ENCODE measurements at regions not wholly inside any gene's neighbourhood (a gene's known extent, or its start where the extent isn't known, plus 50 kb on each side); places are given as distances from the start of the nearest gene placed in this dataset.

GRCh38 chr6:137696765-137697164, 170.3 kb upstream of the TNFAIP3 start:
- no peak overlapping the region for H2AFZ ChIP-seq (replicated peaks; ENCODE audit: low read length, poor library complexity)
- peaks cover 7% of the 10 kb centered on the region for H3K4me1 ChIP-seq (ENCODE audit: control insufficient read depth, insufficient read depth, low read length)
- no peak overlapping the region for H2AK5ac ChIP-seq (ENCODE audit: low read depth, low read length)
- H3K27me3 ChIP-seq (ENCODE audit: control insufficient read depth, insufficient read depth, low read length): no peaks in the 10 kb centered on the region
- H4K8ac ChIP-seq (ENCODE audit: low read depth in 2 of 2, low read length in 2 of 2): no peak overlapping the region
- H3K18ac ChIP-seq (ENCODE audit: low read depth, low read length): no peak overlapping the region
- ChIA-PET CTCF (interaction anchor here (0.9 to 1.1 kb wide), 3 partner anchors 9 to 11 kb away, joined by 3 read pairs; no protein-coding TSS in a partner anchor), POLR2A (ENCODE audit: unreplicated experiment) (no interaction called here)
- in situ Hi-C loops (cut with MboI; ENCODE audit: low sequenced_read_pairs): no loop called here
- DNase-seq: no peak
- H3K9ac ChIP-seq (ENCODE audit: low read depth, low read length): no peak overlapping the region
- TF ChIP-seq RFX5 (IDR thresholded peaks at IDR 0.05; ENCODE audit: low read depth, low read length) (no peak), CTCF (conservative IDR thresholded peaks at IDR 0.05; ENCODE audit: low read depth, low read length) (no peak), USF2 (IDR thresholded peaks at IDR 0.05; ENCODE audit: low read depth, low read length) (no peak), POLR2A (IDR thresholded peaks at IDR 0.05; ENCODE audit: low read depth, low read length) (no peak), RCOR1 (IDR thresholded peaks at IDR 0.05; ENCODE audit: insufficient replicate concordance, low read length) (no peak), RAD21 (IDR thresholded peaks at IDR 0.05; ENCODE audit: low read length) (no peak), BHLHE40 (IDR thresholded peaks at IDR 0.05; ENCODE audit: low read depth, low read length) (no peak), CEBPB (IDR thresholded peaks at IDR 0.05; ENCODE audit: low read depth, low read length) (no peak), MXI1 (IDR thresholded peaks at IDR 0.05; ENCODE audit: borderline replicate concordance, low read depth, low read length) (no peak), FOS (IDR thresholded peaks at IDR 0.05; ENCODE audit: low read depth, low read length) (no peak), MAFK (IDR thresholded peaks at IDR 0.05; ENCODE audit: low read depth, low read length) (no peak)
- no peak overlapping the region for H3K4me3 ChIP-seq (ENCODE audit: insufficient read depth, low read depth, low read length)
- no peak overlapping the region for H4K5ac ChIP-seq (ENCODE audit: low read depth, low read length)
- H3K9me3 ChIP-seq (ENCODE audit: control insufficient read depth, insufficient read depth, low read length): no peaks in the 10 kb centered on the region
- no peak overlapping the region for H2BK5ac ChIP-seq (ENCODE audit: low read depth, low read length, poor library complexity, severe bottlenecking)
- ATAC-seq (ENCODE audit: low read depth): no peak
- no TSS peak for BruUV-seq (replicated peaks)
- no peak overlapping the region for H3K27ac ChIP-seq (ENCODE audit: insufficient read depth, low read length)
- no peak overlapping the region for H3K23ac ChIP-seq (ENCODE audit: low read depth, low read length)
- no peak overlapping the region for H4K91ac ChIP-seq (ENCODE audit: insufficient read depth, low read depth, low read length)
- no CpG with 5 or more reads among the region's 4 CpGs for WGBS, 2 experiments (ENCODE audit: extremely low coverage in 2 of 2, insufficient read length in 1 of 2)
- intact Hi-C loops (cut with micrococcal nuclease): no loop called here
- peaks cover 12% of the 10 kb centered on the region for H3K9me1 ChIP-seq (ENCODE audit: insufficient read depth, low read length)
- no peaks in the 10 kb centered on the region for H4K20me1 ChIP-seq (ENCODE audit: insufficient read depth, low read length)
- no peak overlapping the region for H3K56ac ChIP-seq (ENCODE audit: extremely low read depth, insufficient read depth, low read length)
- H3K79me1 ChIP-seq (ENCODE audit: low read depth in 1 of 2, low read length in 2 of 2): no peaks in the 10 kb centered on the region
- no peak overlapping the region for H2AK9ac ChIP-seq (replicated peaks; ENCODE audit: low read depth, low read length, poor library complexity)
- H2BK20ac ChIP-seq (ENCODE audit: low read depth, low read length): no peak overlapping the region
- no peak overlapping the region for H3K4ac ChIP-seq (ENCODE audit: low read depth, low read length)
- dilution Hi-C loops (cut with HindIII; ENCODE audit: low sequenced_read_pairs, unreplicated experiment): no loop called here
- no peak overlapping the region for H2BK120ac ChIP-seq (ENCODE audit: low read depth, low read length)
- no peak overlapping the region for H2BK15ac ChIP-seq (ENCODE audit: low read depth, low read length)
- no peak overlapping the region for H3K4me2 ChIP-seq (ENCODE audit: low read depth, low read length)
- H3K36me3 ChIP-seq (ENCODE audit: control insufficient read depth, insufficient read depth, low read length): no peaks in the 10 kb centered on the region
- H3K14ac ChIP-seq (replicated peaks; ENCODE audit: low read depth, low read length): no peak overlapping the region
